NCI-H1092 (cell line): ENCODE measurements at regions not wholly inside any gene's neighbourhood (a gene's known extent, or its start where the extent isn't known, plus 50 kb on each side); places are given as distances from the start of the nearest gene placed in this dataset.

Source experiments
- DNase-seq: peaks from one replicate; lab custom pipeline; 2025; lab: John Stamatoyannopoulos, UW

- no peak for DNase-seq
Observed at GRCh38 chr10:121661451-121661851, 63.2 kb upstream of the FGFR2 start.

GRCh38 chr10:121659236-121659635 lies 61.0 kb upstream of the FGFR2 start:
- DNase-seq, result no peak

DNA sequence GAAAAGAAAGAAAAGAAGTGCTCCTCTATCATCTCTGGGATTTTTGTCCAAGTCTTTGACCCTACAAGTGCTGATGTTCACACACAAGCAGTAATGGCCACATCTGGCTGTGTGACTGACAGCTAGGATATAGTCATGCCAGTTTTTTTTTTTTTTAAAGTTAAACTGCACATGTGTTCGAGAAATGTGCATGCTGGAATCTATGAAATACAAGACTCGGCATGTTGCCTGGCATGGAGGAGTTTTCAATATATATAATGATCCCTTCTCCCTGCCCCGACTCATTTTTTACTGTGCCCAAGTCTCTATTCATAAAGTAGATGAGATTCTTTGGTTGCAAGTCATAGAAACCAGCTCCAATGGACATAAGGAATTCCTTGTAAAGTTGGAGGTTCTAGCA lies 60.4 kb upstream of the FGFR2 start:
- no peak for DNase-seq

DNA sequence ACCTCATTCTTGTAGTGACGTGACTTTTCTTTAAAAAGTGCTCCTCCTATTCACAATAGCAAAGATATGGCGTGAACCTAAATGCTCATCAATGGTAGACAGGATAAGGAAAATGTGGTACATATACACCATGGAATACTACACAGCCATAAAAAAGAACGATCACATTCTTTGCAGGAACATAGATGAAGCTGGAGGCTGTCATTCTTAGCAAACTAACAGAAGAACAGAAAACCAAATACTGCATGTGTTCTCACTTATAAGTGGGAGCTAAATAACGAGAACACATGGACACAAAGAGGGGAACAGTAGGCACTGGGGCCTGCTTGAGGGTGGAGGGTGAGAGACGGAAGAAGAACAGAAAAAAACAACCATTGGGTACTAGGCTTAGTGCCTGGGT lies 59.9 kb upstream of the FGFR2 start:
- DNase-seq, result no peak

DNA sequence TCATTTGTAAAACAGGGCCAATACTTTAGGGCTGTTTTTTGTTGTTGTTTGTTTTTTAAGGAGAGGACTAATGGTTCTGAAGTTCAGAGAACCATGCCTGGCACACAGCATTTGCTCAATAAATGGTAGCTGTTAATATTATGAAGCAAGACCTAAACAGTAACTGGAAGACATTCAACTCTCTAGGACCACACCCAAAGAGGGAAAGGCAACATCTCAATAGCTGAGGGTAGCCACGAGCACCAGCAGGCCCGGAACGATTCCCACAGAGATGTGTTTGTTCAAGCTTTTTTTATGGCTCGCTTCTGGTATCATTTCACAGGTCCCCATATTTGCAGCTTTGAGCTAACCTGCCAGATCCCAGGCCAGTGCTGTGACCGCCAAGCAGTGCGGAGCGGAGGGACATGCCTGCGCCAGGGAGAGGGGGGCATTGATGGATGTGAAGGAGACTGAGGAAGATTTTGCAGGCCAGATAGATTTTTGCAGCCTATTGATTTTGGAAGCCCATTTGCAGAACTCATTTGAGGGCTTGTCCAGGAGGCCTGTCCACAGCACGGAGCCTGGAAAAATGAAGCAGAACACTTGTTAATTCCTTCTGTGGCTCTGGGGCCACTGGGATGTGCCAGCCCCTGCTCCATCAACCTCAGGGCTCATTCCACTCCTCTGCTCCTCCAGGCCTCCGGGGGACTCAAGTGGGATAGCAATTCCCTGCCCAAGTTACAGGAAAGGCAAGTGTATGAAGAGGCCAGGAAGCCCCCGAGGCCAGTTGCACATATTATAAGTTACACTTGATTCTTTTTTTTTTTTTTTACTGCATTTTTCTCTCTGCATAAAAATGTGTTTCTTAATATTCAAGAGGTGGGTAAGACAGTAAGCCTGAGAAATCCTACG lies 57.3 kb upstream of the FGFR2 start:
- DNase-seq, result no peak

DNA sequence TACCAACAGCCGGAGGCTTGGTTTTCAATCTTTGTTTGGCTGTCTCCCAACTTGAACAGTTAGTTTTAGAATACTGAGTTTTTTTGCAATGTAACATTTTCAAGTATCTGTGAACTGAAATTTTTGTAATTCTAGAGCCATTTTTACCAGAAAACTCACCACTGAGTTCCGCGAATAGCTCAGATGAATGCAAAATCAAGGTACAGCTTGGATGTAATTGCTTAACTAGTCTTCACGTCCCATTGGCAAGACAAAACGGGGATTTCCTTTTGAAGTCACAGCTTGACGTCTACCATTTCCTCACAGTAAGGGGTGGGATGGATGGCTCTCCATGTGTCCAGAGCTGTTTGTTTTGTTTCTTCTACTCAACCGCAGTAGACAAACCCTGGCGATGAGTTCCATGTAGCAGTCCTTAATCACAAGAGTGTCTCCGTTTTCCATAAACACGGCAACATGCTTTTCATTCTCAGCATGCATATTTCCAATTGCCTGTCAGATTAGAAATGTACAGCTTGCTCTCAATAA lies 55.8 kb upstream of the FGFR2 start:
- no peak for DNase-seq

DNA sequence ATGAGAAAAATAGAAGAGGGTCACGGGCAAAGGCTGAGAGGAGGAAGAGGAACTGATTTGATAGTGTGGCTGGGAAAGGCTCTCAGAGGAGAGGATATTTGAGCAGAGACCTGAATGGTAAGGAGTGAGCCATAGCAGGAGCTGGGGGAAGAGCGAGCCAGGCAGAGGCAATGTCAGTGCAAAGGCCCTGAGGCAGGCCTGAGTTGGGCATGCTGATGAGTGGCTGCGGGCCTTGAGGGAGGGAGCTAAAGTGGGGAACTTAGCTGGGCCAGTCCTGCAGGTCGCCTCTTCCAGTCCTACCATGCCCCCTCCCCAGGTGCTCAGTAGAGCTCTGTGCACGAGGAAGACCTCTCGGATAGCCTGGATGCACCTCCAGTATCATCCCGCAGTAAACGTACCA lies 55.4 kb upstream of the FGFR2 start:
- DNase-seq, result no peak

DNA sequence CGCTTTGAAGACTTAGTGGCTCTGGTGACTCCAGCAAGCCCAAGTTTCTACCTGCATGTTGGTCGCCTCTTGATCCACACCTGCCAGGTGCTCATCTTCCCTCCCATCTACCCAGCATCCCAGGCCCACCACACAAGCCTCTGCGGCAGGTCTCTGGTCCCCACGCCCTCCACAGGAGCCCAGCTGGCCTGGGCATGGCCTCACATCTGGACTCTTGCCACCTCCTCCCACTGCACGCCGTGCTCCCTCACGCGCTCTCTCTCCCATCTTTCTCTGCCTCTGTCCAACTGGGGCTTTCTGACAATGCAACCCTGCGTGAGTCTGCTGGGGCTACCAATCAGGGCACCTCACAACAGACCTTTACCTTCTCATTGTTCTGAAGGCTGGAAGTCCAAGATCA lies 50.2 kb upstream of the FGFR2 start:
- DNase-seq, result no peak

DNA sequence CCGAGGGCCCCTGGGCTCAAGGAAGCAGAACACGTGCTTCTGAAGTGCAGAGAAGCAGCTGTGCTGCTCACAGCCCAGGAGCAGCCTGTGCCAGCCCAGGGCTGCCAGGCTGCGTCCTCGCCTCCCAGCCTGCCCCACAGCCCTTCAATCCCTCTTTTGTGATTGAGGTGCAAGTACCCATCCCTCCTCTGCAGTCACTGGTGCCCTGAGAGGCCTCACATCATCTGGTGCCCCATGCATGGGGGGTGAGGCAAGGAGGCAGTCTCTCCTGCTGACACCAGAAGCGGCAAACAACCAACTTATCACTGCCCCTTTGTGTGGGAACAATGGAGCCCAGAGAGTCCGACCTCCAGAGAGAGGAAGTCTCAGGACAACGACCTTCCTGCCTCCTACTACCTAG lies 49.8 kb upstream of the FGFR2 start:
- no peak for DNase-seq
